Ectodermal cell (in vitro differentiated cells): ENCODE measurements at regions not wholly inside any gene's neighbourhood (a gene's known extent, or its start where the extent isn't known, plus 50 kb on each side); places are given as distances from the start of the nearest gene placed in this dataset.

Source experiments
- H3K27ac ChIP-seq: 2 replicates; pipeline ENCODE4 v1.7.0; 2013; ENCODE audit warnings: mild to moderate bottlenecking, low read depth, low read length; ENCODE audit not compliant: insufficient read depth, poor library complexity, severe bottlenecking
- H3K27me3 ChIP-seq: 2 replicates; pipeline ENCODE4 v1.7.0; 2013; ENCODE audit warnings: mild to moderate bottlenecking, low read length; ENCODE audit not compliant: insufficient read depth, control insufficient read depth, poor library complexity, severe bottlenecking
- H3K36me3 ChIP-seq: one replicate; pipeline ENCODE4 v1.7.0; 2013; ENCODE audit warnings: low read length; ENCODE audit not compliant: control insufficient read depth, insufficient read depth
- H3K4me1 ChIP-seq: one replicate; pipeline ENCODE4 v1.7.0; 2013; ENCODE audit warnings: low read length; ENCODE audit not compliant: control insufficient read depth, insufficient read depth
- H3K4me3 ChIP-seq: 2 replicates; pipeline ENCODE4 v1.7.0; 2013; ENCODE audit warnings: low read depth, low read length, control low read depth; ENCODE audit not compliant: insufficient read depth
- H3K9me3 ChIP-seq: 2 replicates; pipeline ENCODE4 v1.7.0; 2013; ENCODE audit warnings: mild to moderate bottlenecking, low read length, moderate library complexity; ENCODE audit not compliant: control insufficient read depth
- WGBS, 2 experiments: methylation state at CpG; one replicate each; pipeline ENCODE4 v1.1.7; 2013; ENCODE audit warnings: missing lambda C conversion rate in 2 of 2; 5-methylcytosine and 5-hydroxymethylcytosine counted together

GRCh38 chr5:6221141-6221626 is 157.2 kb downstream of the MED10 start:
- Histone ChIP-seq H3K4me1 (peaks cover 10% of the 10 kb centered on the region), H3K27ac (no peak overlapping the region), H3K9me3 (no peaks in the 10 kb centered on the region), H3K4me3 (no peak overlapping the region), H3K27me3 (no peaks in the 10 kb centered on the region), H3K36me3 (no peaks in the 10 kb centered on the region)
- WGBS, 2 experiments, result 96 to 97% methylated on average over 6 of the region's 6 CpGs

- no peaks in the 10 kb centered on the region for H3K9me3 ChIP-seq
- H3K4me1 ChIP-seq, result peaks cover 10% of the 10 kb centered on the region
- H3K27me3 ChIP-seq, result no peaks in the 10 kb centered on the region
- no peak overlapping the region for H3K4me3 ChIP-seq
- no peak overlapping the region for H3K27ac ChIP-seq
- no peaks in the 10 kb centered on the region for H3K36me3 ChIP-seq
- WGBS, 2 experiments, result 66 to 68% methylated on average over 15 of the region's 15 CpGs
Observed at GRCh38 chr5:6220346-6221088, 157.8 kb downstream of the MED10 start.

GRCh38 chr5:6218517-6218916 is 159.8 kb downstream of the MED10 start:
- H3K27me3 ChIP-seq, result no peaks in the 10 kb centered on the region
- WGBS, 2 experiments, result 81 to 87% methylated on average over 6 of the region's 6 CpGs
- H3K9me3 ChIP-seq, result no peaks in the 10 kb centered on the region
- H3K4me1 ChIP-seq, result peaks cover 10% of the 10 kb centered on the region
- no peak overlapping the region for H3K27ac ChIP-seq
- no peaks in the 10 kb centered on the region for H3K36me3 ChIP-seq
- no peak overlapping the region for H3K4me3 ChIP-seq

- Histone ChIP-seq H3K4me3 (no peak overlapping the region), H3K36me3 (no peaks in the 10 kb centered on the region), H3K27me3 (no peaks in the 10 kb centered on the region), H3K27ac (no peak overlapping the region), H3K9me3 (no peaks in the 10 kb centered on the region), H3K4me1 (peaks cover 10% of the 10 kb centered on the region)
- 93 to 95% methylated on average over 7 of the region's 7 CpGs for WGBS, 2 experiments
Observed at GRCh38 chr5:6218116-6218515, 160.2 kb downstream of the MED10 start.

GRCh38 chr5:6216471-6217075 is 161.8 kb downstream of the MED10 start:
- 92% methylated on average over 9 of the region's 9 CpGs for WGBS, 2 experiments
- Histone ChIP-seq H3K36me3 (no peaks in the 10 kb centered on the region), H3K27ac (no peak overlapping the region), H3K27me3 (no peaks in the 10 kb centered on the region), H3K4me1 (peaks cover 10% of the 10 kb centered on the region), H3K9me3 (no peaks in the 10 kb centered on the region), H3K4me3 (no peak overlapping the region)

- 91 to 93% methylated on average over 8 of the region's 8 CpGs for WGBS, 2 experiments
- Histone ChIP-seq H3K36me3 (no peaks in the 10 kb centered on the region), H3K27ac (no peak overlapping the region), H3K27me3 (no peaks in the 10 kb centered on the region), H3K9me3 (no peaks in the 10 kb centered on the region), H3K4me1 (peaks cover 9% of the 10 kb centered on the region), H3K4me3 (no peak overlapping the region)
Observed at GRCh38 chr5:6215891-6216290, 162.5 kb downstream of the MED10 start.

- no peaks in the 10 kb centered on the region for H3K36me3 ChIP-seq
- H3K4me3 ChIP-seq, result no peak overlapping the region
- H3K4me1 ChIP-seq, result no peaks in the 10 kb centered on the region
- no peaks in the 10 kb centered on the region for H3K9me3 ChIP-seq
- H3K27me3 ChIP-seq, result no peaks in the 10 kb centered on the region
- WGBS, 2 experiments, result 86 to 100% methylated on average over 1 of the region's 1 CpG
- no peak overlapping the region for H3K27ac ChIP-seq
Observed at GRCh38 chr5:6212244-6212643, 166.1 kb downstream of the MED10 start.

- WGBS, 2 experiments, result 75 to 81% methylated on average over 1 of the region's 1 CpG
- no peaks in the 10 kb centered on the region for H3K36me3 ChIP-seq
- H3K4me3 ChIP-seq, result no peak overlapping the region
- no peaks in the 10 kb centered on the region for H3K27me3 ChIP-seq
- peaks cover 3% of the 10 kb centered on the region for H3K4me1 ChIP-seq
- H3K9me3 ChIP-seq, result no peaks in the 10 kb centered on the region
- no peak overlapping the region for H3K27ac ChIP-seq
Observed at GRCh38 chr5:6206501-6206900, 171.8 kb downstream of the MED10 start.

- H3K4me3 ChIP-seq, result no peak overlapping the region
- H3K4me1 ChIP-seq, result peaks cover 3% of the 10 kb centered on the region
- no peaks in the 10 kb centered on the region for H3K9me3 ChIP-seq
- H3K27ac ChIP-seq, result no peak overlapping the region
- WGBS, 2 experiments, result 89 to 91% methylated on average over 4 of the region's 4 CpGs
- H3K27me3 ChIP-seq, result no peaks in the 10 kb centered on the region
- H3K36me3 ChIP-seq, result no peaks in the 10 kb centered on the region
Observed at GRCh38 chr5:6202968-6203365, 175.4 kb downstream of the MED10 start.

- Histone ChIP-seq H3K27me3 (no peaks in the 10 kb centered on the region), H3K36me3 (no peaks in the 10 kb centered on the region), H3K27ac (no peak overlapping the region), H3K4me3 (no peak overlapping the region), H3K9me3 (no peaks in the 10 kb centered on the region), H3K4me1 (peaks cover 3% of the 10 kb centered on the region)
- 88 to 90% methylated on average over 6 of the region's 6 CpGs for WGBS, 2 experiments
Observed at GRCh38 chr5:6202149-6202967, 176.0 kb downstream of the MED10 start.
